Activated T-helper 1 cell treated with Interleukin-2 at 50 U/mL for 16 hours (primary cell): ENCODE measurements at regions not wholly inside any gene's neighbourhood (a gene's known extent, or its start where the extent isn't known, plus 50 kb on each side); places are given as distances from the start of the nearest gene placed in this dataset.

Experiments used
- DNase-seq: peaks from one replicate; pipeline ENCODE4 v3.0.0-alpha.2; 2020; ENCODE audit warnings: low read depth

DNA sequence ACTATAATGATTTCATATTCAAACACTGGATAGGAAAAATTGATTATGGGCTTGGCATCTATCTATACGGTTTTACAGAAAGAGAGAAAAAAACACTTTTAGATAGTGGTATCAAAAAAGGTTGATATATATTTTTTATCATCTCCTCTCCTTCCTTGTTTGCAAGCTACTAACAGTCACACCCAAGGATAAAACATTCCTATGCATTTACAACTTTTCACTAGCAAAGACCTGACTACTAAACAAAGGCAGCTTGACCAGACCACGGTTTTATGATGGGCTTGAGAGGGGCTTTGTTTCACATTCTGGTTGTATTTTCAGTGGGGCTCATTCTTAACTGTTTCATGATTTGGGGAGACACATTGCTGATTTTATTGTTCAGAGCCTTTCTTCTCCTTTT lies 477.6 kb upstream of the CITED2 start:
- no peak for DNase-seq

DNA sequence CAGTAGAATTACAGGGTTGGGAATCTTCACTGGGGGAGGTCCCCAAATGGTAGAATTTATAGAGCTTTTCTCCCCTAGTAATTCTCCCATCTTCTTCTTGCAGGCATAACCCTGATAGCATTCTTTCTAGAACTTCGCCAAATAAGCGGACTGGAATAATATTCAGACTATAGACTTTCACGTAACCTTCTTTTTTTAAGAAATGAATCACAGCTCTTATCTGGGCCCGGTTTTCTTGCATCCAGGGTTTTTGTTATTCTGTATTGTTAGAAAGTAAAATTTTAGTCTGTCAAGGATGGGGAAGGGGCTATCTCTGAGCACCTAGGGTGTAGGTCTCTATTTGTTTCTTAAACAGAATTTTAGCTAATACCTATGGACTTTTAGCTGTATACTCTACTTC lies 476.8 kb upstream of the CITED2 start:
- no peak for DNase-seq

DNA sequence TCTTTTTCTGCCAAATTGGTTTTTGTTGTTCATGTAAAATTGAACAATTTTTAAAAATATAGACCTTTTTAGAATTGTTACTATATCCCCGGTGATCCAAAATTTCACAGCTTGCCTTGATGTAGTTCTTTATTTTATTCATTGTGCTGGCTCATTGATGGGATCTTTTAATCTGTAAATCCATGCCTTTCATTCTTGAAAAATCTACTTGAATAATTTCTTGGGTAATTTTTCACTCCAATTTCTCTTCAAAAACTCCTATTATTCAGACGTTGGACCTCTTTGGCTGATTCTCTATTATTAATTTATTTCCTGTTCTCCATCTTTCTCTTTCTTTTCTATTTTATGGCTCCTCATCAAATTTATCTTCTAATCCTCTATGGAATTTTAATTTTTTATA lies 476.1 kb upstream of the CITED2 start:
- no peak for DNase-seq

DNA sequence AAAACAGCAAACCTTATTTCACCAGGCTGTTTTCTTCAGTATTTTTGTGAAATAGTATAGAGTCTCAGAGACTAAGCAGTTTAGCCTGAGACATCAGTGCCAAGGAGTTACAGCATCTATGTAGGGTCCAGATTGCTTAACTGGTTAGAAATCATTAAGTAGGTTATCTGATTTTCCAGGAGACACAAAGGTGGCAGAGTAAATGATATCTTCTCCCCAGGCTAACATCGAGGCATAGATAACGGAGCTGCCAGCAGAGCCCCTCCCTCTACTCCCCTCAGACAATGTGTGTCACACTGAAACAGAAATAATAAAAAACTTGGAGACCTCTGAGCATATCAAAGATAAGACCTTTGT lies 473.0 kb upstream of the CITED2 start:
- no peak for DNase-seq

DNA sequence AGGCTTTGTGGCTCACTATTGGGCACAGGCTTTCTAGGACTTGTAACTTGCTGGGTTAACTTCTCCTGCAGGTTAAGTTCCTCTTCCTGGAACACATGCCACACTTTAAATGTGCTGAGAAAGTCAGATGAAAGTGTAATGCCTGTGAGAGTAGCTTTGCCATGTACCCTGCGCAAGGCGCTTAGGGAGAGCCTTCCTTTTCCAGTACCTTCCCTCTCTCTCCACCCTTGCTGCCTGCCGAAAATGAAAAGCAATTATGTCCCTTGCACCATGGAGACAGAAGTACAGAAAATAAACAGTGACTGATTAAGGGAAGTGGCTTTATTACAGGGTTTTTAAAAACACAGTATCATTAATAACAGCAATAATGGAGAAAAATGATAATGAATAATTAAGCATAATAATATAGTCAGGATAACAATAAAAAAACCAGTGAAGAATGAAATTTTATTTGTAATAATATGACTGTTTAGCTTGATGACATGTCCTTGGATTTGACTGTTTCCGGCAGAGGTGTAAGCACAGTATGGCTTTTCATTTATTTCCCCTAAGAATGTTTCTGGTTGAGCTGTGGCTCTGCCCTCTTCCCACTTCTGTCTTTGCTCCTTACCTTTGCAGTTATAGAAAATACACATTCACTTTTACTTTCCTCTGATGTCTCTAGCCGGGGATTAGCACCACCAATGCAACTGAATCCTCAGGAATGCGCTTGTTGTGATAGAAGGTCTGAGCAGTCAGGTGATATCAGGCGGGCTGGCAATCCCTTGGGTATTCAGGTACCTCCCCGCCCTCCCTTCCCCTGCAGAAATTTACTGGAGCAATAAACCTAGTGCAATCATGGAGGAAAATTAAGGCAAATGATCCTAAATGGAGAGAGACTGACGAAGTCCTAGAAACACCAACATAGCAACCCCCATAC lies 472.3 kb upstream of the CITED2 start:
- no peak for DNase-seq

DNA sequence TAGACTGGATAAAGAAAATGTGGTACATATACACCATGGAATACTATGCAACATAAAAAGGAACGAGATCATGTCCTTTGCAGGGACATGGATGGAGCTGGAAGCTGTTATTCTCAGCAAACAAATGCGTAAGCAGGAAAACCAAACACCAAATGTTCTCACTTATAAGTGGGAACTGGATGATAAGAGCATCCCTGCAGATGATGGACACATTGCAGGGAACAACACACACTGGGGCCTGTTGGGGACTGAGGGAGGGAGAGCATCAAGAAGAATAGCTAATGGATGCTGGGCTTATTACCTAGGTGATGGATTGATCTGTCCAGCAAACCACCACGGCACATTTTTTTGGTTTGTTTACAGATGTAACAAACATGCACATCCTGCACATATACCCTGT lies 470.5 kb upstream of the CITED2 start:
- DNase-seq: no peak

DNA sequence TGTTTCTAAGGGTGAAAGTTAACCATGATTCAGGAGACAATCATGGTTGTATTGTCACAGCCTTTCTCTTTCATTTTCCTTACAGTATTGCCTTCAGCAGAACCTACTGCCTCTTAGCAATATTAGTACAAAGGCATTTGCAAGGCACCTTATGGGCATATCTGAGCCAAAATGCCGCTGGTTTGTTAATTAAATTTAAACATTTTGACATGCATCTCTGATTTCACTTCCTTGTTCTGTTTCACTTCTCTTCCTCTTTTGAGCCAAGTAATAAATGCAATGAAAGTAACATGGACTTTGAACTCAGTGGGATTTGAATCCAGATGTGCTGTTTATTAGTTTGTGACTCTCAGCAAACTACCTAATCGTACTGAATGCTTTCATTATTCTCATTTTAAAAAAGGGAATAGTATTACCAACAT lies 467.4 kb upstream of the CITED2 start:
- DNase-seq: no peak

DNA sequence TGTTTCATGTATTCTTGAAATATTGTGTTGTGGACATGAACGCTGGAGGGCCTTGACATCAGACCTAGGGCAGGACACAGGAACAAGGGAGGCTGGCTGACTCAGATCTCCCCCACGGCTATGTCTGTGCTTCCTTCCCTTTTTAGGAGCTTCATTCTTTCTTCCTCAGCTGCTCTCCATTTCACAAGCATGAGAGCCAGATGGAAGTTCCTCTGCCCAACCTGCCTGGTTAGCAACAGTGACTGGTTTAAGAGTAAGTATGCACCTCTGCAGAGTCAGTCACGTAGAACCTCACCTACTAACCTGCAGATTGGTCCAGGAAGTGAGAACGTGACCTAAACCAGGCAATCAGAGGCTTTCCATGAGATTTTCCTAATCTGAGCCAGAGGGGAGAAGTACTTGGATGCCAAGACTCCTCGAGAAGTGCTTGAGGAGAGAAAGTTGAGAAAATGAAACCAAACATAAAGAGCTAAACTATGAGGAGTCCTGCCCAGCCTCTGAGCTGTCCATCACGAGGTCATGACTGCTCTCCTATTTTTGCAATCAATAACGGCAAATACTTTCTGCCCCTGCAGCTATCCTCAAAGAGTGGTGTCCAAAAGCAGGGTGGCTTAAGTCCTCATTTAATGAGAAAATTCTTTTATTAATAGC lies 465.2 kb upstream of the CITED2 start:
- DNase-seq: no peak

DNA sequence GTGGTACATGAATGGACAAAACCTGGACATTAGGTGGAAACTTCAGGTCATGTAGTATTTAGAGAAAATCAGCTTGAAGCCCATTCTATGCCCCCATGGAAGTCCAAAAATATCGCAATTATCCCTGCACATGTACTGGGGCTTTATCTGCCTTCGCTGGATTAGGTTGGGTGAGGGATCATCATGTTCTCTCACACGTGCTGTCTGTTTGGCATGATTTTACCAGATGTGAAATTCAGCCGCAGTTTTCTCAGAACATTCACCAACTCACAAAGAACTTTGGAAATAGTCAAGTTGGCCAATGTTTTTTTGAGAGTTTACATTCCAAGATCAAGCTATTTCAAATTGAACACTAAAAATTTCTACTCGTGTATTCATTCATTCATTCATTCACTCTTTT lies 459.8 kb upstream of the CITED2 start:
- no peak for DNase-seq

DNA sequence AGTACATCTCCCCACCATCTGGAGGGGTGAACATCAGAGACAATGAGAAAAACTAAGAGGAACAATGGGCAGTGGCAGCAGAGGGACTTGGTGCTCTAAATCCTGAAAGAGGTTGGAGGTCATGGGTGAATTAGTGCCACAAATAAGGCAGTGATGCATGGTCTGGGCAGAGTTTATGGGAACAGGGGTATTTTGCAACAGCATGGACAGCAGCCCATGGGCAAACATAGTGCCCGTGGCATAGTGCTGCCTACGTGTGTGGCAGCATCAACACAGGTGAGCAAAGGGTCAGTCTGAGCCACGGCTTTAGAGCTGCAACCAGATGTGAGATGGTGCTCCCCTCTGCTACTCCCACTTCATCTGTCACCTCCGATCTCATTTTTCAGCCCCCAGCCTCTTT lies 459.1 kb upstream of the CITED2 start:
- DNase-seq: no peak

DNA sequence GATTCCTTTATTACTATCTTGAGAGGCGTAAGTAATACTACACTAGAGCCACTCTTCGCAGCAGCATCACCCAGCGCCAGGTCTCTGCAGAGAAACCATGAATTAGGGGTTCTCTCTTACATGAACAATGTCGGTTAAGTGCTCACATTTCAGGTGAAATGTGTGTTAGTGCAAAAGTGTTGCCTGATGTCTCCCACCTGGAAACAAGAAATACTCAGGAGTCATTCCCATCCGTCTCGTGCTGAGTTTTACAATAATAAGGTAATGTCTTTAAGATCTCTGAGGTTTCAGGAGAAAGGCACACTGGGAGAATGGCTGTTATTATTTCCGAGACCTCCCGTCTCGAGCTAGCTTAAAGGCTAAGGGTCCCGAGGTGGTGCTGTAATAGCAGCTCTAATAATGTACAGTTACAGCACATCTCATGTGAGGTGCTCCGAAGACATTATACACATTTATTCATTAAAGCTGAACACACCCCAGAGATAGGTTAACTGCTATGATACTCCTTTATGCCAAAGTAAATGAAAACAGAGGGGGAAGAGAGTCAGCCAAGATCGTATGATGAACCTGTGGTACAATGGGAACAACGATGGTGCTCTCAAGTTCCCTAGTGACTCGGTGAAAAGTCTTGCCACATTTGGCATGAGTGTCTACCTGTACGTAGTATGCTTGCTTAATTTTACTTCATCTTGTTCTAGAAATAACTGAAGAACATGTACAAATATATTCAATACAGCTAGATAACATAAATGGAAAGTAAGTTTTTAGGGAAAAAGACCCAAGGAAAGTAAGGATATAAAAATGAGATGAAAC lies 458.3 kb upstream of the CITED2 start:
- DNase-seq: no peak

DNA sequence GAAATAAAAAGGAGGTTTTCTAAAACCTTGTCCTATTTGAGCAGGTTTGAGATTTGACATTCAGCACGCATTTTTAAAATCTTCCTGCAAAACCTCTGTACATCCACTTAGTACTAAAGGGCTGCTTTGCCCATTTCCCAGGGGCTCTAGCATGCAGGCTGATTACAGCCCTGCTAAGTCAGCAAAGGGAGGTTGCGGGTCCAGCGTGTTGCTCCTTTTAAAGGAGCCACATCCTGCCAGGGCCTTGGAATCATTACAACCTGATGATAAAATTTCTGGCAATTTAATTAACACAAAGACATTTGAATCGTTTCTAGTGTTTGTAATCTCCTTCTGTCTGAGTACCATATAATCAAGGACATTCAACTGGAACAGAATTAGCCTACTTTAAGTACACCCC lies 455.1 kb upstream of the CITED2 start:
- no peak for DNase-seq

DNA sequence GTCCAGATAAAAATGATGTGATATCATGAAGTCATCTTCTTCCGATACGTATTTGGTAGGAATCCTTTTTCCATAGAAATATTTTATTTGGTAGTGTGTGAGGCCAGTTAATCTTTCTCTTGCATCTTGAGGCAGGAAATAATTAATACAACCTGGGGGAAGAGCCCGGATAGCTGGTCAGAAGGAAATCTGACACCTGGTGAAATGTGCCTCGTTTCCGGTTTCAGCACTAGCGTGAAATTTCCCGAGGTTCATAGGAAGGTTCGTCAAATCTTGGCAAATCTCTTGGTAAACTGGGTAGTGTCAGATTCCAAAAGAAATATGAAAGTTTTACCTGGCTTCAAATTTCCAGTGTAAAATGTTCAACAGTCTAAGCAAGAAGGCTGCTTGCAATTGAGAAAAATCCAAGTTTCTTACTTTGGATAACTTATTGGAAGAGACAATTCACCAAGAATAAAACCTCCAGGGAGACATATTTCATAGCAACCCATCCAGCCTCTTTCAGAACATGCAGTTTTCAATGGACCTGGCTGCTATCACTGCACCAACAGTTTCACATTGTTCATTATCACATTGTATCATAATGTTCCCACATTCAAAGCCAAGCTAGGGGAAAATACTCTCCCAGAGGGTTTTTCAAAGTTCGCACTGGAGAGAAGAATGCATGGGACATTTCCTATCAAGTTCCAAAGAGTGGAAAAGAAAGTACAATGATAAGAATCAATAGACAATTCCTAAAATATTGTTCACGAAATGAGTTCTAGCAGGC lies 454.5 kb upstream of the CITED2 start:
- no peak for DNase-seq

DNA sequence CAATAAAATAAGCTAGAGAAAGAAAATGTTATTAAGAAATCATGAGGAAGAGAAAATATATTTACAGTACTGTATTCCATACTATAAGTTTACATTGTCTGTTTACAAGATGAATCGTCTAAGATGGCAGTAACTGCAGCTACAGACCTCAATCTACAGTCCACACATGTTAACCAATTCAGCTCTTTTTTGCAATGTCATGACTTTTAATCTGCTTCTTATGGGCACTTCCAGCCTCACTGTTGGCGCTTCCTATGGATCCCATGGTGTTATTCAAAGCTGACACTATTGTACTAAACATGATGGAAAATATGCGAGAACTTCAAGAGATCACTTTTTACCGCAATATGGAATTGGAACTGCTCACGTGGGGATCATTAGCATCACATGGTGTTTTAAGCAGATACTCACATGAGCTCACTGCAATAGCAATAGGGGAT lies 451.5 kb upstream of the CITED2 start:
- DNase-seq: no peak

DNA sequence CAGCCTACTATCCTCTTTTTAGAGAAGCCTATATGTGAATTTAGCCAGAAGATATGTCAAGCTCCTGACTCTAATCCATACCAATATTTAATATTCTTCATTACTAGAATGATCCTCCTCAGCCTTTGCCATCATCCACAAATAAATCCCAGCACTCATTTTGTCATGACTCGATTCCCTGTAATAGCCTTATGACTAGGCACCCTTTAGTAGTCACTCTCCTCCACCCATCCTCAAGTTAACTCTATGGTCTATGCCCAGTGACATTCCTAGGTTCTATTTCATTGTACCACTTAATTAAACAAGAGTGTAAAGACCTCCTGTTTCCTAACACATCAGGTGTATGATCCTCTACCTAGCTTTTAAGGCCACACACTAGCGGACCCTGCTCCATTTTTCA lies 450.4 kb upstream of the CITED2 start:
- DNase-seq: no peak

DNA sequence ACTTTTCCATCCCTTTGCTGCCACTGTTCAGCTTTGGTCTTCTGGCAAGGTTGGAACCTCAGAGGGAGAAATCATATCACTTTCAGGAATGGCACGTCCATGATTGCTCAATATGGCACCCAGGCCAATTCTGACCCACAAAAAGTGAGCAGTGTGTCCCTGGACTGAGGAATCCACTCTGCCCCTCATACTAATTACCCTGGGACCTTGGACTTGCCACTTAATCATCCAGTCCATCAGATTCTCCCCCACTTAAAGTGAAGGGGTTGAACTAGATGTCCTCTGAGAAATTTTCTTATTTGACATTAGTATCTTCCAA lies 449.3 kb upstream of the CITED2 start:
- no peak for DNase-seq

DNA sequence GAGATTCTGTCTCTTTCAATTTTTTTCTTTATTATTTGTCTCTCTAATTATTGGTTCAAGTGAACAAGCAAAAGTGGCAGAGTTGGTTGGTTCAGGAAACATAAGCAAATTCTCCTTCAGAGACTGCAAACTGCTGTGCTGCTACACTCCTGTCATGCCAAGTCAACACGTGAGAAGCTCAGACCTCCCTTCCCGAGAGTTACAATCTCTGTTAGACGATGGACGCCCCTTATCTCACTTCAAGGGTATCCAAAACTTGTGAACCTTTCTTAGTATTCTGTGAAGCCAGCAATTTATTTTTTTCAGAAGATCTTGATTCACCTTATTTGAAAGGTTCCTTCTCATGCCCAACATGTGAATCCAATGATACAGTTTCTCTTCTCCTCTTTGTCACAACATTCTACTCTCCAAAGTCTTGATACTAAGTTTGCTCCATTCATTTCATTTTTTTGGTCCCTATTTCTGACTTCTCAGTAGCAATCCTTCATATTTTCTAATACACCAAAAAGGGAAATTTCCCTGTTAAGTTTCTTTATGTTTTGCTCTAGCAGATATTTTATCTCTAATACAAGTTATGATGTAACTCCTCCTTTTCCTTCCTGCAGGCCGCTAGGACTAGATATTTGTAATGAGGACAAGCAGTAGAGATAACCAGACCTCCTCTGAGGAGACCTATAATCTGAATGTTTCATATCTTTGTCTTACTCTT lies 448.8 kb upstream of the CITED2 start:
- no peak for DNase-seq

DNA sequence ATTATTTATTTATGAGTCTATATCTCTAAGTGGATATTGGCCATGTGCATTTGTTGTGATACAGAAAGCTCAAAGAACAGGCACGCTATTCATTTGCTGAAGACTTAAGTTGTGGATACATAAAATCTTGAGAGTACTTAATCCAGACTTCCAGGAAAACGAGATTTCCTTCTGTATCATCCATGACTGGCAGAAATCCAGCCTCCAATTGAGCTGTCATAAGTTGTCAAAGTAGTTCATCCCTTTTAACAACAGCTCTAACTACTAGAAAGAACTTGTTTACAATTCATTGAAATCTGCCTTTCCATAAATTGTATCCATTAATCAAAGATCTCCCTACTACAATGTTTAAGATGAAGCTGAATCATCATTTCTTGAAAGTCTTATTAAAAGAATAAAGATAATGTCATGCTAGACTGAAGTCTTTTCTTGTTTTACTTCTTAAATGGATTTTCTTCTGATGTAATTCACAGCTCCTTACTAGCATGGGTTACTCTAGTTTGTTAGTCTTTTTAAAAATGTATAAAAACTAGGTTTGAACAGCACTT lies 447.3 kb upstream of the CITED2 start:
- no peak for DNase-seq

DNA sequence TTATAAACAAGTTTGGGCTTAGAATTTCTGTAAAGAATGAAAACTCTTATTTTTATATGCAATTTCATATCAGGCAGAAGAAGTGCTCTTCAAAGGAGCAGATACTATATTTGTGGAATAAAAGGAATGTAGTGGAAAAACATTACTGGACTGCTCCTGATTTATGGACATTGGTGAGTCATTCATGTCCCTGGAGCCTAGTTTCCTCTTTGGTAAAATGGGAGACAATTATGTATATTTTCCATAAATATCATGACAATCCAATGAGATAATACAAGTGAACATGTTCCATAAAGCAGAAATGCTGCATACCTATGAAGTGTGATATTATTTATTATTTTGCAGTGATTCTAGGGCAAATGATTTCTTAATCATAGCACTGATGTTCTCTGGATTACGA lies 445.8 kb upstream of the CITED2 start:
- DNase-seq: no peak

DNA sequence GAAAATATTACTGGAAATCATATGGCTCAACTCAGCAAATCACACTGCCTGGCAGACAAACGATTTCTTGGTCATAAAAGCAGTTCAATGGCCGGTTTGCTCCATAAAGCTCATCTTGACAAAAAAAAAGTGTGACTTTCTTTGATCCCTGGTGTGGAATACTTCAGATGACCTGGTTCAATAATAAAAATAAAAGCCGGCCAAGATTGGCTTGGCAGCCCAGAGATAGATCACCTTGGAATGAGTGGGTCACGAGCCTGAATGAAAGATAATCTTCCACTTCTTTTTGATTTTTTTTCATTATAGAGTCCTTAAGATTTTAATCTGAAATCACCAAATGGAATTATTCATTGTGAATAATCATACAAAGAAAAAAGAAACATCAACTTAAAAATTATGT lies 445.3 kb upstream of the CITED2 start:
- DNase-seq: no peak

DNA sequence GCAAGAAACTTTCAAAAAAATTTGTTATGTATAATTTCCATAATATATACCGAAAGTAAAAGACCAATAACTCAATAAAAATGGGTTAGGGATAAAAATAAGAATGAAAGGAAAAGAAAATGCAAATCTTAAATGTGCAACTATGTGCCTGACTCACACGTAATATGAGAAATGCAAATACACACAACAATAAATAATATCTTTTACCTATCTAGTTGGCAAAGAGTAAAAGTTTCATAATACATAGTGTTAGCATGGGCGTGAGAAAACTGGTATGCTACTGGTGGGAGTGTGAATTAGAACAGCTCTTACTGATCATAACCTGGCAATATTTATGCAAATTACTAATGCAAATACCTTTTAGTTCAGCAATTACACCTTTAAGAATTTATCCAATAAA lies 438.5 kb upstream of the CITED2 start:
- no peak for DNase-seq
